NT2/D1 (cell line): ENCODE measurements at regions not wholly inside any gene's neighbourhood (a gene's known extent, or its start where the extent isn't known, plus 50 kb on each side); places are given as distances from the start of the nearest gene placed in this dataset.

Experiments used
- YY1 ChIP-seq: IDR thresholded peaks from 2 replicates; pipeline ENCODE4 v1.6.1; 2011; ENCODE audit not compliant: insufficient read length, insufficient read depth
- ZNF274 ChIP-seq: IDR thresholded peaks from 2 replicates; pipeline ENCODE4 v1.6.1; 2011; ENCODE audit warnings: mild to moderate bottlenecking, low read depth, low read length

GRCh38 chr5:2044041-2044440 is 161.3 kb upstream of the IRX4 start:
- TF ChIP-seq ZNF274 (no peak), YY1 (no peak)
